GM21423 (cell line): ENCODE measurements at regions not wholly inside any gene's neighbourhood (a gene's known extent, or its start where the extent isn't known, plus 50 kb on each side); places are given as distances from the start of the nearest gene placed in this dataset.

Source experiments
- ATAC-seq: cut with Tn5 transposase; IDR thresholded peaks from one replicate; pipeline ENCODE4 v1.9.1; 2021; ENCODE audit warnings: mild to moderate bottlenecking, moderate library complexity; ENCODE audit not compliant: unreplicated experiment

GRCh38 chr12:23057571-23057970 is 432.6 kb downstream of the ETNK1 start:
- ATAC-seq: no peak

DNA sequence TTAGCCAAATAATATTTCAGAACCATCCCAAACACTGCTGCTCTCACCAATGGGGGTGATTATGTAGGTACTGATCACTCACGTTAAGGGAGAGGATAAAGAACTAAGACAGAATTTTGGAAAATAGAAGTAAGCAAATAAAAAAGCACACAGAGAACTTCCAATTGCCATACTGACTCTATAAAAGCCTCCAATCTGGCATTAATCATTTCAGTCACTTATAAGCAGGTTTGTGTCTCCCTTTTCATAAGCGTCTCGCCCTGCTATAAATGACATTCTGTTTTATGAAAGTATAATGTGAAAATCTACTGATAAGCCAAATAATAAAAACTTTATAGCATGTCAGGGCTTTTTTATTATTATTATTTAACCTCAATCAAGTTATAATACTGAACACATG is 435.2 kb downstream of the ETNK1 start:
- ATAC-seq: no peak

DNA sequence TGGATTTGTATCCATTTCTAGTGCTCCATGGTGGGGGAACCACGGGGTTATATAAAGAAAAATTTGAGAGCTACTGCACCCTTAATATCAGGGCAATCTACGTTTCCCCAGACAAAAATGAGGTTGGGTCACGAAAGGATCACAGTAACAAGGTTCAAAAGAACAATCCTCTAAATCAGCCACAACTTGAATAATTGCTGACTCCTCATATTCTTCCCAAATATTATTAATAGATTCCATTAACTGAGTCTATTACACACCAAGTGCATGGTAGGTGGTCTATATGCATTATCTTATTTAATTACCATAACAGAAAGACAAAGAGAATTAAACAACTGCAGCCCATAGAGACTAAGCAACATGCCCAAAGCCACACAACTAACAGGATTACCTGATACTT is 438.2 kb downstream of the ETNK1 start:
- no peak for ATAC-seq

- no peak for ATAC-seq
Measured at GRCh38 chr12:23066095-23066494, 441.1 kb downstream of the ETNK1 start.

- peak; percentile 62 for ATAC-seq
Measured at GRCh38 chr12:23083267-23083666, 458.3 kb downstream of the ETNK1 start.

DNA sequence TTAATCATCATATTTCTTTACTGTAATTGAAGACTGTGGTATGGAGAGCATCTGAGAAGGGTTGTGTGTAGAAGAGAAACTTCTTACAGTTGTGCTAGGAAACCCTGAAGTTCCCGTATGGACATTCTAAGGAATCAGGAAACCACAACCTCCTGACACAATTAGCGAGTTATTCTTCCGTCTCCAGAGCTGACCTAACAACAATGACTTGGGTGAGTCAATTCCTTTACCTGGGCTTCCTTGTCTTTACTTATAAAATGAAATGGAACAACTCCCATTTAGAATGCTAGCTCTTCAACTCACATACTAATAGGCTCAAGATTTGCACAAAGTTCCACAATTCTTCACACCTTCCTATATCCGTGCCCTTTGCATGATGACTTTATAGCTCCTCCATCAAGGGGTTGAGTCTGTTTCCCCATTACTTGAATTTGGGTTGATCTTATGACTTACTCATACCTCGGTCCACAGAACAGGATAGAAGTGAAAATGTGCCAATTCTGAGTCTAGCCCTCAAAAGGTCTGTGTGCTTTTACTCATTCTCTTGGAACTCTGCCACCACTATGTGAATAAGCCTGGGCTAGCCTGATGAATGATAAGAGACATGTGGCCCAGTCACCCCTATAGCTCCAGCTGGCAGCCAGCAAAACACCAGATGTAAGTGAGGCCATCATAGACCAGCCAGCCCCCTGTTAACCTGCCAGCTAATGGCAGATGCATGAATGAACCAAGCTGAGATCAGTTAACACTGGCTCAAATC is 459.4 kb downstream of the ETNK1 start:
- no peak for ATAC-seq

DNA sequence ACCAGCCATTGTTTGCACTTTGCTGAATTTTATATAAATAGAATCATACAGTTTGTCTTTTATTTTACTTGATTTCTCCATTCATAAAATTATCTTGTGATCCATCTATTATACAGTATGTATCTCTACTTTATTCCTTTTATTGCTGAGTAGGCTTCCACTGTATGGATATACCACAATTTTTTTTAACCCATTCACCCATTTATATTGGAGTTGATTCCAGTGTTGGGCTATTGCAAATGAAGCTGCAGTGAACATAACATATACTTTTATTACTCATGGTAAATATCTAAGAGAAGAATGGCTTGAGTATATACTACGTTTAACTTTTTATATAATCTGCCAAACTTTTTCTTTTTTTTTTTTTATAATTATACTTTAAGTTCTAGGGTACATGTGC is 463.6 kb downstream of the ETNK1 start:
- no peak for ATAC-seq

- ATAC-seq: no peak
Measured at GRCh38 chr12:23093488-23093887, 468.5 kb downstream of the ETNK1 start.

GRCh38 chr12:23096321-23096720 is 471.4 kb downstream of the ETNK1 start:
- no peak for ATAC-seq

DNA sequence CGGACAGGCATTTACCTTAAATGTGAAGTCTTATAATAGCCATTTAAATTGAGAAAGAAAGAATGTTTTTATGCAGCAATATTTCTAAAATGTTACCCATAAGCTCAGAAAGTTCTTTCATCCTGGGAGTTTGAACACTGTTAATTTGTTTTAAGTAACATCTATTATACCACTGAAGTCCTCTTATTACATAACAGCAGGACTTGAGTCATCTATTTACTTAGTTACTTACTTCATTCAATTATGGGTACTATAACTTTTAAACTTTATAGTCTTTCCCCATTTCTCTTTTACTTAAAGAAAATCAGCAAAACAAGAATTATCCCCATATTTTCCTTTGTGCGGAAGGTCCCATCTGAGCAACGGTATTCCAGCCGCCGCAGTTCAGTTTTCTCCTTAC is 473.1 kb downstream of the ETNK1 start:
- ATAC-seq: no peak

- ATAC-seq: no peak
Measured at GRCh38 chr12:23098517-23098916, 473.5 kb downstream of the ETNK1 start.

GRCh38 chr12:23099104-23099503 is 474.1 kb downstream of the ETNK1 start:
- ATAC-seq: no peak

DNA sequence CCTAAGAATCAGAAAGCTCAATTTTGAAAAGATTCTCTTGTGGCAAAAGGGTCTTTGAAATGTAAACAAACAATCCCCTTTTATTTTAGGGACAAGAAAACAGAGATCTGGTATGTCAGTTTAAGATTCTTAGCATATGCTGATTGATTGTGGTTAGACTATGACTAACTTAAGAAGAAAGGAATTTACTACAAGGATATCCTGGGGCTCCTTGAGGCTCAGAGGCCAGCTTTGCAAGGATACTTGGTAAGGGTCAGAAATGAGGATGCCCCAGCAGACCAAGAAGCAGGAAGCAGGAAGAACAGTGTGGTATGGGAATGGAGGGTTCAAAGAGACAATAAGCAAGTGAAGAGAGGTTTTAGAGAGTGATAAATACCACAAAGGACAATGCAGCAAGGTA is 474.6 kb downstream of the ETNK1 start:
- ATAC-seq: no peak

- ATAC-seq: no peak
Measured at GRCh38 chr12:23108957-23109356, 484.0 kb downstream of the ETNK1 start.

- no peak for ATAC-seq
Measured at GRCh38 chr12:23113781-23114180, 488.8 kb downstream of the ETNK1 start.

DNA sequence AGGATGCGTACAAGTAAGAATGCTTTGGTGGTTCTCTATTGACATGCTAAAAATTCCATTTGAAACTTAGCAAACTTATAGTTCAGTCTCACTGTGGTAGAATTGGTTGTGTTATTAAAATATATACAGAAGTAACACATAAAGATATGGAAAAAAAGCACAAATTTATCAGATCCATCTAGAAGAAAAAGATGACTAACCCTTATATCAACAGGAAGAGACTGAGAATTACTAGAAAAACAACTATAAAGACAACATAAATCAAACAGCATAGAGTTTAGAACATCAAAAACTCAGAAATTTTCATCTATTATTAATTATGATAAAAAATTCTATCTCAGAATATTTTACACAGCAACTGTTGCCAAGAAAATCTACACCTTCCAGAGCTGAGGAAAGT is 491.0 kb downstream of the ETNK1 start:
- ATAC-seq: no peak

- ATAC-seq: no peak
Measured at GRCh38 chr12:23126794-23127193, 501.8 kb downstream of the ETNK1 start.

- no peak for ATAC-seq
Measured at GRCh38 chr12:23127701-23128100, 502.7 kb downstream of the ETNK1 start.

- no peak for ATAC-seq
Measured at GRCh38 chr12:23128462-23128861, 503.5 kb downstream of the ETNK1 start.

DNA sequence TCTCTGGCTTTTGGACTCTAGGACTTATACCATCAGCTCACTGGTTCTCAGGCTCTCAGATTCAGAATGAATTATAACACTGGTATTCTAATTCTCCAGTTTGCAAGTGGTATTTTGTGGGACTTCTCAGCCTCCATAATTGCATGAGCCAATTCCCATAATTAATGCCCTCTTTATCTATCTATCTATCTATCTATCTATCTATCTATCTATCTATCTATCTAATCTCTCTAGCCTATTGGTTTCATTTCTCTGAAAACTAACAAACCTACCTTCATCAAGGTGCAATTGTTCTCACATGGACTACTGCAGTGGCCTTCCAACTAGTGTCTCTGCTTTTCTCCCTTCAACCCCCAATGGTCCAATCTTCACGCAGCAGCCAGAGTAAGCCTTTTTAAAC is 507.4 kb downstream of the ETNK1 start:
- ATAC-seq: no peak

- ATAC-seq: no peak
Measured at GRCh38 chr12:23133471-23133870, 508.5 kb downstream of the ETNK1 start.

DNA sequence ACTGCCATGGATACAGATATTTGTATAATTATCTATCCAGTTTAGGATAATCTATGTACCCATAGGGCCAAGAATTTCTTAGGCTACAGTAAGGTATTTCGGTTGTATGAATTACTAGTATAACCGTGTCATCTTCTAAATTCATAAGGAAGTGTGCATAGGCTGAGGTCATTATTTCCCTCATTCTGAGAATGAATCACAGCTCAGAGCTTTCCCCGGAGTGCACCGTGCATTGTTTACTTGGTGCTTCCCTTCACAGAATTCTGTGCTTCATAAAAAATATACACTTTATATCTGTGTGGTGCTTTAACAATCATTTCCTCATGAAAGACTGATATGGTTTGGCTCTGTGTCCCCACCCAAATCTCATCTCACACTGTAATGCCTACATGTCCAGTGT is 514.1 kb downstream of the ETNK1 start:
- no peak for ATAC-seq

DNA sequence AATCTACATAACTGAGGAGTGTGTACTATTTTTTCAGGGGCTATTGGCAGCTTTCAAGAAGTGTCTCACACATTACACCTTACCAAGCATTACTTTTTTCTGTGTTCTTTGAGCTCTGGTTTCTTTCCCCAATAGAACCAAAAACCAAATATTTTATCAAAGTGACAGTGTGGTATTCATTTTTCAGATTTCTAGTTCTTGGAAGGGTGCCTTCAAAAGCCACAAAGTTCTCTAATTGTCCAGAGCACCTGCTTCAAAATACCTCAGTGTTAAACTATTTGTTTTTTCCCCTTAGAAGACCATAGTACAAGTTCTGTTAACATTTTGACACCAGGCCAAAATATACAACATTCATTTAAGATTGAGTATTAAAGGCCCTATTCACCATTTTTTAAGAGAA is 515.7 kb downstream of the ETNK1 start:
- ATAC-seq: no peak
